Gastroesophageal sphincter (tissue), 4 donors: ENCODE measurements at regions not wholly inside any gene's neighbourhood (a gene's known extent, or its start where the extent isn't known, plus 50 kb on each side); places are given as distances from the start of the nearest gene placed in this dataset.

Experiments
- ATAC-seq: fragments of 150-250 bp; one replicate; pipeline ENCODE4 v1.9.1; 2016; ENCODE audit warnings: mild to moderate bottlenecking, moderate library complexity
- H3K27ac ChIP-seq, 4 donors: fragments of 200-600 bp; sonication (generic) in 3 of 4; 1 replicate in 3 of 4; 2 replicates in 1 of 4; pipeline ENCODE4 v1.5.1; 2016 to 2019
- H3K27me3 ChIP-seq: fragments of 200-600 bp; sonication (generic); one replicate; pipeline ENCODE4 v1.5.1; 2019
- H3K36me3 ChIP-seq, 2 donors: fragments of 200-600 bp; sonication (generic); one replicate each; pipeline ENCODE4 v1.5.1; 2019; ENCODE audit warnings: control low read depth in 1 of 2
- H3K4me1 ChIP-seq, 3 donors: fragments of 200-600 bp; sonication (generic); 1 replicate in 2 of 3; 2 replicates in 1 of 3; pipeline ENCODE4 v1.5.1; 2016 to 2019; ENCODE audit warnings: control low read depth in 2 of 3
- H3K4me3 ChIP-seq, 2 donors: fragments of 200-600 bp; sonication (generic); one replicate each; pipeline ENCODE4 v1.5.1; 2019; ENCODE audit warnings: mild to moderate bottlenecking in 1 of 2, moderate library complexity in 1 of 2
- H3K9me3 ChIP-seq, 3 donors: fragments of 200-600 bp; sonication (generic); one replicate each; pipeline ENCODE4 v1.5.1; 2017 to 2019; ENCODE audit warnings: control low read depth in 2 of 3
- EP300 ChIP-seq: sonication (generic); formaldehyde crosslinking; IDR thresholded peaks from one replicate; pipeline ENCODE4 v1.6.1; 2017; ENCODE audit warnings: antibody characterized with exemption, mild to moderate bottlenecking
- POLR2A ChIP-seq, 2 donors: fragments of 450-650 bp; IDR thresholded peaks; one replicate each; pipeline ENCODE4 v1.6.1; 2017; ENCODE audit warnings: antibody characterized with exemption in 2 of 2, mild to moderate bottlenecking in 2 of 2, moderate library complexity in 1 of 2
- POLR2AphosphoS5 ChIP-seq: sonication (generic); formaldehyde crosslinking; IDR thresholded peaks from one replicate; pipeline ENCODE4 v1.6.1; 2017; ENCODE audit warnings: antibody characterized with exemption
- WGBS, 2 donors: methylation state at CpG; one replicate each; pipeline ENCODE4 v1.1.5; 2018; ENCODE audit warnings: low coverage in 1 of 2; 5-methylcytosine and 5-hydroxymethylcytosine counted together
- TF ChIP-seq, protein P1 (sequence below), 4 experiments: fragments of 200-600 bp in 2 of 4; fragments of 450-650 bp in 2 of 4; sonication (generic) in 1 of 4; IDR thresholded peaks; one replicate each; pipeline ENCODE4 v1.5.1; 2017 to 2019; ENCODE audit warnings: antibody characterized with exemption in 4 of 4, mild to moderate bottlenecking in 2 of 4, moderate library complexity in 2 of 4

DNA sequence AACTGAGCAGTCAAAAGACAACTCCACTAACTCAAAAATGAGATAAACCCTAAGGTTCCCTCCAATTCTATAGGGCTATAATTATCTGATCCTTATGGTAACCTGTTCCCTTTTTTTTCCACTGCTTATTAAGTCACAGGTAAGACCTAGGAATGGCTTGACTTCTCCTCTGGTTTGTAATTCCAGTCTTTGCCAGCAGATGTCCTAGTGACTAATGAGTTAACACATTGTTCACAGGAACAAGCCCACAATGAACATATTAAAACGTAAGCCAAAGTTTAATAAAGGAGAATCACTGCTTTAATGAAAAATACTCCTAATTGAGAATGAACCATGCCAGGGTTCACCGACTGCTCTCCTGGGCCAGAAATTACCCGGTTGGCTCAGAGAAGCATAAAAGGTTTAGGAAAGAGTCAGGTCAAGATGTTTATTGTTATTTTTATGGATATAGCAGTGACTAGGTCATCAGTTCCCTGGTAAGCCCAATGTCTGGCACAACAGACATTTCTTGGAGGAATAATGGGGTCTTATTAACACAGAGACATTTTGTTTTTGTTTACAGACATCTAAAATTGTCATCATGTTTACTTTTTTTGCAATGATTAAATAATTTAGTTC is 120.1 kb downstream of the ELAPOR2 start:
- no peak overlapping the region for H3K27ac ChIP-seq
- no peaks in the 10 kb centered on the region for H3K27me3 ChIP-seq
- TF ChIP-seq POLR2A (IDR thresholded peaks at IDR 0.05) = no peak
- TF ChIP-seq EP300 = no peak
- no peak for TF ChIP-seq POLR2AphosphoS5
- TF ChIP-seq, protein P1, sequence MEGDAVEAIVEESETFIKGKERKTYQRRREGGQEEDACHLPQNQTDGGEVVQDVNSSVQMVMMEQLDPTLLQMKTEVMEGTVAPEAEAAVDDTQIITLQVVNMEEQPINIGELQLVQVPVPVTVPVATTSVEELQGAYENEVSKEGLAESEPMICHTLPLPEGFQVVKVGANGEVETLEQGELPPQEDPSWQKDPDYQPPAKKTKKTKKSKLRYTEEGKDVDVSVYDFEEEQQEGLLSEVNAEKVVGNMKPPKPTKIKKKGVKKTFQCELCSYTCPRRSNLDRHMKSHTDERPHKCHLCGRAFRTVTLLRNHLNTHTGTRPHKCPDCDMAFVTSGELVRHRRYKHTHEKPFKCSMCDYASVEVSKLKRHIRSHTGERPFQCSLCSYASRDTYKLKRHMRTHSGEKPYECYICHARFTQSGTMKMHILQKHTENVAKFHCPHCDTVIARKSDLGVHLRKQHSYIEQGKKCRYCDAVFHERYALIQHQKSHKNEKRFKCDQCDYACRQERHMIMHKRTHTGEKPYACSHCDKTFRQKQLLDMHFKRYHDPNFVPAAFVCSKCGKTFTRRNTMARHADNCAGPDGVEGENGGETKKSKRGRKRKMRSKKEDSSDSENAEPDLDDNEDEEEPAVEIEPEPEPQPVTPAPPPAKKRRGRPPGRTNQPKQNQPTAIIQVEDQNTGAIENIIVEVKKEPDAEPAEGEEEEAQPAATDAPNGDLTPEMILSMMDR (IDR thresholded peaks at IDR 0.05) = peak; percentile 53 to 74 (median 70)
- ATAC-seq = peak; percentile 28
- no peaks in the 10 kb centered on the region for H3K9me3 ChIP-seq
- peaks cover 0 to 14% of the 10 kb centered on the region in 2 donors for H3K36me3 ChIP-seq
- no peaks in the 10 kb centered on the region for H3K4me1 ChIP-seq
- no peak overlapping the region for H3K4me3 ChIP-seq
- 0 to 1% methylated on average over 3 of the region's 3 CpGs for WGBS, 2 donors

DNA sequence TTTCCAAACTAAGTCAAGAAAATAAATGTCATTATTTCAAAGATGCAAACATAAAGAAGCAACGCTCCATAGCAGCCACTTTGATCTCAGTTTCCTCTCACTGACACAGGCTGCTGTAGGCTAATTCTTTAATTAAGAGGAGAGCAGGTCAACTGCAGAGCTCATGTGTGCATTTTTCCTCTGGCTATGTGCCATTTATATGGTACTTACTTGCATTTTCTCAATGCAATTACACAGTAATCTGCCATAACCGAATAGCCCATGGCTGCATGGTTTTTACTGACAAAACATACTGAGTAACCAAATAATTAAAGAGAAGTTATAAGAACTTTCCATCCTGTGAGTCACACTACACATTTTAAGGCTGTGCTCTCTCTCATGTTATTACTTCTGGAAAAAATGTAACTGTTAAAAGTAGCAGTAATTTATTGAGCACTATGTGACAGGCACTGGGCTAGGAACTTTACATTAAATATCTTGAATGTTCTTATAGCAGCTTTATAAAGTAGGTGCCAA is 122.0 kb downstream of the ELAPOR2 start:
- ATAC-seq = no peak
- H3K27ac ChIP-seq = no peak overlapping the region
- no peak for TF ChIP-seq POLR2A (IDR thresholded peaks at IDR 0.05)
- TF ChIP-seq POLR2AphosphoS5 = no peak
- TF ChIP-seq, protein P1 (IDR thresholded peaks at IDR 0.05) = no peak
- no peak for TF ChIP-seq EP300
- peaks cover 0 to 14% of the 10 kb centered on the region in 2 donors for H3K36me3 ChIP-seq
- no peaks in the 10 kb centered on the region for H3K27me3 ChIP-seq
- WGBS, 2 donors = 73 to 87% methylated on average over 2 of the region's 2 CpGs
- no peaks in the 10 kb centered on the region for H3K4me1 ChIP-seq
- no peak overlapping the region for H3K4me3 ChIP-seq
- H3K9me3 ChIP-seq = no peaks in the 10 kb centered on the region

DNA sequence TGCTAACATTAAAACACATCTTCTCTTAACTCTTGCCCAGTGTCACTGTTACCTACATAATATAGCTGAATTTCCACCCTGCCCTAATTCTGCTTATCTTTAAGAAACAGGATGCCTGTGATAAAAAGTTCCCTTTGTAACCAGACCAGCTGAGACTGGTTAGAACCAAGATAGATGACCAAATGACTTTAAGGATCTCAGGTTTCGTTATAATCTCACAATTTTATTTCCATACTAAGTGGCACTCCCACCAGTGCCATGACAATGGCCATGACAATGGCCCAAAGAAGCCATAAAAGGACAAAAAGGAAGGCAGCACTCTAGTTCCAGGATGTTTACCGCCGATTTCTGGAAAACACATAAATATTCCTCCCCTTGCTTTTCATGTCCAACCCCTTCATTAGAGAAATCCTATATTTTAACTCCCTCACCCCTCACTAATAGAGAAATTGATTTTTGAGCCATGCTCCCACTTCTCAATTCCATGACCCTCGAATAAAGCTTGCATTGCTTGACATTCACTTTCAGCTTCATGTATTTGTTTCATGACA is 126.1 kb downstream of the ELAPOR2 start:
- no peak for TF ChIP-seq POLR2A (IDR thresholded peaks at IDR 0.05)
- no peak for TF ChIP-seq EP300
- no peak for TF ChIP-seq POLR2AphosphoS5
- TF ChIP-seq, protein P1 (IDR thresholded peaks at IDR 0.05) = no peak
- WGBS, 2 donors = 79 to 94% methylated on average over 2 to 4 of the region's 4 CpGs
- H3K9me3 ChIP-seq = no peaks in the 10 kb centered on the region
- peaks cover 0 to 12% of the 10 kb centered on the region in 2 donors for H3K36me3 ChIP-seq
- ATAC-seq = no peak
- no peak overlapping the region for H3K27ac ChIP-seq
- H3K4me1 ChIP-seq = no peaks in the 10 kb centered on the region
- H3K27me3 ChIP-seq = no peaks in the 10 kb centered on the region
- H3K4me3 ChIP-seq = no peak overlapping the region

DNA sequence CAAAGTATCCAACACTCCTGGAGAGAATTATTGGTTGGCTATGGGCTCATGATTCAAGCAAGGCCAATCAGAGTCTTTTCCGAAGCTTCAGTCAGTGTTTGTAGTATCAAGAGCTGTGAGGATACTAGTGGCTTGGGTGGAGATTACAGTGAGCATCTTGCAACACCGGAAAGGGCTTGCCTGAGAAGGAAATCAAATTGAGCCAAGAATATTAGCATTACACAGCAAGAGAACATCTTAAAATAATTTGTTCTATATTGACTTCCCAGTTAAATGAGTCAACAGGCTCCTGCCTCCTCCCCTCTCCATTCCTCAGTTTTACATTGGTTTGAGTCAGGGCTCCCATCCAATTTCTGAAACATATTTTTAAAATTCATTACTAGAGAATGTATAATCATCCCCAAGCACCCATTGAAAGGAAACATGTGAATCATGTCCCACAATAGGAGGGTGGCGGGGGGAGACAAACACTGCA is 127.4 kb downstream of the ELAPOR2 start:
- Histone ChIP-seq H3K36me3 (no peaks in the 10 kb centered on the region), H3K4me3 (no peak overlapping the region), H3K9me3 (no peaks in the 10 kb centered on the region), H3K27me3 (no peaks in the 10 kb centered on the region), H3K4me1 (no peaks in the 10 kb centered on the region), H3K27ac (peak overlapping the region in 3 of 4 donors; percentile 12 to 52 (median 45))
- 55 to 57% methylated on average over 3 of the region's 3 CpGs for WGBS, 2 donors
- TF ChIP-seq, protein P1 (IDR thresholded peaks at IDR 0.05) = no peak
- TF ChIP-seq POLR2A (IDR thresholded peaks at IDR 0.05) (no peak), EP300 (no peak), POLR2AphosphoS5 (peak; percentile 38)
- ATAC-seq = peak; percentile 89

DNA sequence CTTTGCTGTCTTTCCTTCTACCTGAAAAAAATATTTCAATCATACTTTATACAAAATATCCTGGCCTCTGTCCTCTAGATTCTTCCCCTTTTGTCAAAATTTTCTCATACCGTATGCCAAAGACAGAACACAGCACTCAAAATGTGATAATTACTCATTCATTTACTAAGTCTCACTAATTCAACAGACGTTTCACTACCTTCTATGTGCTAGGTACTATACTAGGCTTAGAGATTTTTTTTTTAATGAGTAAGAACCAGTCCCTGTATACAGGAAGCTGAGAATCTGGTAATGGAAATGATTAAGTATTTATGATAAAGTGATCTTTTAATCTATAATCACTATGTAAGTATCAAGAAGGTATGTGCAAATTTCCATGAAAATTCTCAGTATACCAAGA is 128.0 kb downstream of the ELAPOR2 start:
- TF ChIP-seq POLR2AphosphoS5 (no peak), POLR2A (IDR thresholded peaks at IDR 0.05) (no peak), EP300 (no peak)
- TF ChIP-seq, protein P1 (IDR thresholded peaks at IDR 0.05) = no peak
- no peaks in the 10 kb centered on the region for H3K4me1 ChIP-seq
- 71 to 92% methylated on average over 2 of the region's 2 CpGs for WGBS, 2 donors
- H3K9me3 ChIP-seq = no peaks in the 10 kb centered on the region
- no peak overlapping the region for H3K4me3 ChIP-seq
- H3K27me3 ChIP-seq = no peaks in the 10 kb centered on the region
- no peaks in the 10 kb centered on the region for H3K36me3 ChIP-seq
- no peak for ATAC-seq
- peak overlapping the region in 3 of 4 donors; percentile 4 to 52 (median 45) for H3K27ac ChIP-seq
